ENCODE measurements at regions not wholly inside any gene's neighbourhood (a gene's known extent, or its start where the extent isn't known, plus 50 kb on each side); places are given as distances from the start of the nearest gene placed in this dataset.
"Not testable (repeated sequence)": the region's sequence is repeated elsewhere in the genome, so short reads cannot be mapped to it uniquely, and the experiment has no call there.

- TF ChIP-seq EZH2 (IDR thresholded peaks at IDR 0.05); POLR2AphosphoS5 (IDR thresholded peaks at IDR 0.05; ENCODE audit: borderline replicate concordance, low read depth, low read length); FOXP2 (optimal IDR thresholded peaks at IDR 0.05; ENCODE audit: control extremely low read depth, extremely low read length, insufficient read depth): not testable (repeated sequence)
Measured at GRCh38 chr4:26017961-26018700, 104.1 kb downstream of the SMIM20 start.
